ENCODE measurements at regions not wholly inside any gene's neighbourhood (a gene's known extent, or its start where the extent isn't known, plus 50 kb on each side); places are given as distances from the start of the nearest gene placed in this dataset.

DNA sequence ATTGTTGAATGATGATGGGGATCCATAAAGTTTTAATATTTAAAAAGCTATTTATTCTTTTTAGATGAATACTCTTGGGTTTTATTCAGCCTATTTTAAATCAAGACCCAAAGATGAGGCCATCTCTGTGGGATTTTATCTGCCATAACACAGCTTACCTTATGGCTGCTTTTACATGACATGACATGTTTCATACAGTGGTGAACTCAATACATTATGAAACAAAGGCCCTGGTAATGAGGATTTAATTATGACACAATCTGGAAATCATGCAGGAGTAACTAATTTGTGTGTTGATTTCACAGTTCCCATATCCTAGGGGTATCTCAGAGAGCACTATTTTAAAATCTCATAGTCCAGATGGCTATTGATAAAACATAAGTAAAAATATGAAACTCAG lies 661.8 kb upstream of the FZD8 start:
- Mint-ChIP-seq H3K4me3 (no peak overlapping the region), H3K27ac (no peak overlapping the region), H3K36me3 (no peaks in the 10 kb centered on the region), H3K9me3 (peaks cover 0 to 22% (median 7%) of the 10 kb centered on the region in 7 donors), H3K4me1 (no peaks in the 10 kb centered on the region), H3K27me3 (no peaks in the 10 kb centered on the region)
- DNase-seq = no peak
- Histone ChIP-seq H3K36me3 (ENCODE audit: control insufficient read depth, insufficient read depth, low read length) (no peaks in the 10 kb centered on the region), H3K27me3 (ENCODE audit: control insufficient read depth, insufficient read depth, low read length) (no peaks in the 10 kb centered on the region), H3K9me3 (ENCODE audit: control insufficient read depth in 2 of 2, low read length in 2 of 2) (no peaks in the 10 kb centered on the region), H3K4me3 (ENCODE audit: low read depth, low read length) (no peak overlapping the region), H3K27ac (ENCODE audit: insufficient read depth, low read length, poor library complexity, severe bottlenecking) (no peak overlapping the region), H3K4me1 (ENCODE audit: control insufficient read depth, insufficient read depth, low read length, poor library complexity, severe bottlenecking) (no peaks in the 10 kb centered on the region)
- no peak for ATAC-seq (ENCODE audit: low read depth in 2 of 2)

DNA sequence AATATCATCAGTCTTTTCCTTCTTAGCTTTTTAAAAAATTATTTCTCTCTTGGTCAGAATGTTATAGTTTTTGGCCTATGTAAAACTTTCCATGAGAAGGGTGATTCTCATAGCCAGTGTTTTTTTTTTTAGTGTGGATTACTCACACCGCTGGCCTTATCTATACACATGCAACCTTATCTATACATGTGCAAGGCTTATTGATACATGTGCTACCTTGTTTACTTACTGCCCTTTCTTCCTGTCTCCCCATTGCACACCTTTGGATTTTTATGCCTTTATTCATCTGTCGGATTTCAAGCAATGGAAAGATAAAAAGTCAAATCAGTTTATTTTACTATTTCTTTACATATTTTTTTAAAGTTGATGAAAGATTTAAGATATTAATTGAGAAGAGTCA lies 660.0 kb upstream of the FZD8 start:
- no peaks in the 10 kb centered on the region for H3K27me3 ChIP-seq (ENCODE audit: control insufficient read depth, insufficient read depth, low read length)
- no peak overlapping the region for H3K27ac Mint-ChIP-seq
- H3K4me3 Mint-ChIP-seq = no peak overlapping the region
- no peak overlapping the region for H3K4me3 ChIP-seq (ENCODE audit: low read depth, low read length)
- H3K27ac ChIP-seq (ENCODE audit: insufficient read depth, low read length, poor library complexity, severe bottlenecking) = no peak overlapping the region
- H3K36me3 ChIP-seq (ENCODE audit: control insufficient read depth, insufficient read depth, low read length) = no peaks in the 10 kb centered on the region
- H3K36me3 Mint-ChIP-seq = no peaks in the 10 kb centered on the region
- no peaks in the 10 kb centered on the region for H3K27me3 Mint-ChIP-seq
- ATAC-seq (ENCODE audit: low read depth in 2 of 2) (no peak), DNase-seq (no peak)
- no peaks in the 10 kb centered on the region for H3K4me1 ChIP-seq (ENCODE audit: control insufficient read depth, insufficient read depth, low read length, poor library complexity, severe bottlenecking)
- H3K4me1 Mint-ChIP-seq = no peaks in the 10 kb centered on the region
- H3K9me3 Mint-ChIP-seq = peaks cover 0 to 11% (median 7%) of the 10 kb centered on the region in 7 donors
- H3K9me3 ChIP-seq (ENCODE audit: control insufficient read depth in 2 of 2, low read length in 2 of 2) = peaks cover 2 to 7% of the 10 kb centered on the region in 2 experiments

- Histone ChIP-seq H3K4me3 (ENCODE audit: low read depth, low read length) (no peak overlapping the region), H3K4me1 (ENCODE audit: control insufficient read depth, insufficient read depth, low read length, poor library complexity, severe bottlenecking) (no peaks in the 10 kb centered on the region), H3K9me3 (ENCODE audit: control insufficient read depth in 2 of 2, low read length in 2 of 2) (peaks cover 2 to 12% of the 10 kb centered on the region in 2 experiments), H3K27me3 (ENCODE audit: control insufficient read depth, insufficient read depth, low read length) (no peaks in the 10 kb centered on the region), H3K36me3 (ENCODE audit: control insufficient read depth, insufficient read depth, low read length) (no peaks in the 10 kb centered on the region), H3K27ac (ENCODE audit: insufficient read depth, low read length, poor library complexity, severe bottlenecking) (no peak overlapping the region)
- DNase-seq (no peak), ATAC-seq (ENCODE audit: low read depth in 2 of 2) (no peak)
- Mint-ChIP-seq H3K4me1 (no peaks in the 10 kb centered on the region), H3K36me3 (no peaks in the 10 kb centered on the region), H3K27ac (no peak overlapping the region), H3K27me3 (no peaks in the 10 kb centered on the region), H3K4me3 (no peak overlapping the region), H3K9me3 (peaks cover 0 to 11% (median 7%) of the 10 kb centered on the region in 7 donors)
Observed at GRCh38 chr10:36301539-36301938, 659.4 kb upstream of the FZD8 start.

- peaks cover 2 to 13% of the 10 kb centered on the region in 2 experiments for H3K9me3 ChIP-seq (ENCODE audit: control insufficient read depth in 2 of 2, low read length in 2 of 2)
- Mint-ChIP-seq H3K4me1 (no peaks in the 10 kb centered on the region), H3K36me3 (no peaks in the 10 kb centered on the region), H3K27ac (no peak overlapping the region), H3K4me3 (no peak overlapping the region), H3K9me3 (peaks cover 0 to 11% (median 7%) of the 10 kb centered on the region in 7 donors), H3K27me3 (no peaks in the 10 kb centered on the region)
- H3K4me3 ChIP-seq (ENCODE audit: low read depth, low read length) = no peak overlapping the region
- DNase-seq (no peak), ATAC-seq (ENCODE audit: low read depth in 2 of 2) (no peak)
- no peaks in the 10 kb centered on the region for H3K36me3 ChIP-seq (ENCODE audit: control insufficient read depth, insufficient read depth, low read length)
- H3K27me3 ChIP-seq (ENCODE audit: control insufficient read depth, insufficient read depth, low read length) = no peaks in the 10 kb centered on the region
- H3K27ac ChIP-seq (ENCODE audit: insufficient read depth, low read length, poor library complexity, severe bottlenecking) = no peak overlapping the region
- no peaks in the 10 kb centered on the region for H3K4me1 ChIP-seq (ENCODE audit: control insufficient read depth, insufficient read depth, low read length, poor library complexity, severe bottlenecking)
Observed at GRCh38 chr10:36301139-36301538, 659.0 kb upstream of the FZD8 start.

DNA sequence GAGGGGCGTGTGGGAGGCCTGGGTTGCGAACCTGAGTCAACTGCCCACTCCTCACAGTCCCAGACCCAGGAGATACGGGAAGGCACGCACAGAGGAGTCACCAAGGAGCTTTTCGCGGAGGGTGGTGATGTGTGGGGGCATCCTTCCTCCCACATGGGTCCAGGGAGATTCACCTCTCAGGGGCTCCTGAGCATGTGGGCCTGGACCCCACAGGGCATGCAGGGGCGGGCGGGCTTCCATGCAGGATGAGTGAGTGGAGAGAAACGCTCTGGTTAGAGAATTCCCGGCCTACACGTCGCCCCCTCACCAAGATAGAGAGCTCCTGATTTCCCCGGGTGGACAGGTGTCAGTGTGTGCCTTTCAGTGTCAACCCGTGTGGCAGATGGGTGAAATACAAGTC lies 641.7 kb upstream of the FZD8 start:
- no peak overlapping the region for H3K4me3 Mint-ChIP-seq
- no peaks in the 10 kb centered on the region for H3K4me1 ChIP-seq (ENCODE audit: control insufficient read depth, insufficient read depth, low read length, poor library complexity, severe bottlenecking)
- H3K9me3 Mint-ChIP-seq = peaks cover 0 to 30% (median 16%) of the 10 kb centered on the region in 7 donors
- no peaks in the 10 kb centered on the region for H3K27me3 Mint-ChIP-seq
- DNase-seq (no peak), ATAC-seq (ENCODE audit: low read depth in 2 of 2) (no peak)
- H3K27me3 ChIP-seq (ENCODE audit: control insufficient read depth, insufficient read depth, low read length) = no peaks in the 10 kb centered on the region
- H3K4me1 Mint-ChIP-seq = no peaks in the 10 kb centered on the region
- no peaks in the 10 kb centered on the region for H3K36me3 Mint-ChIP-seq
- H3K9me3 ChIP-seq (ENCODE audit: control insufficient read depth in 2 of 2, low read length in 2 of 2) = peaks cover 14 to 17% of the 10 kb centered on the region in 2 experiments
- no peaks in the 10 kb centered on the region for H3K36me3 ChIP-seq (ENCODE audit: control insufficient read depth, insufficient read depth, low read length)
- H3K27ac Mint-ChIP-seq = no peak overlapping the region
- H3K4me3 ChIP-seq (ENCODE audit: low read depth, low read length) = no peak overlapping the region
- H3K27ac ChIP-seq (ENCODE audit: insufficient read depth, low read length, poor library complexity, severe bottlenecking) = no peak overlapping the region

GRCh38 chr10:36281831-36282331 lies 639.8 kb upstream of the FZD8 start:
- Mint-ChIP-seq H3K36me3 (no peaks in the 10 kb centered on the region), H3K9me3 (peaks cover 0 to 29% (median 8%) of the 10 kb centered on the region in 7 donors)

DNA sequence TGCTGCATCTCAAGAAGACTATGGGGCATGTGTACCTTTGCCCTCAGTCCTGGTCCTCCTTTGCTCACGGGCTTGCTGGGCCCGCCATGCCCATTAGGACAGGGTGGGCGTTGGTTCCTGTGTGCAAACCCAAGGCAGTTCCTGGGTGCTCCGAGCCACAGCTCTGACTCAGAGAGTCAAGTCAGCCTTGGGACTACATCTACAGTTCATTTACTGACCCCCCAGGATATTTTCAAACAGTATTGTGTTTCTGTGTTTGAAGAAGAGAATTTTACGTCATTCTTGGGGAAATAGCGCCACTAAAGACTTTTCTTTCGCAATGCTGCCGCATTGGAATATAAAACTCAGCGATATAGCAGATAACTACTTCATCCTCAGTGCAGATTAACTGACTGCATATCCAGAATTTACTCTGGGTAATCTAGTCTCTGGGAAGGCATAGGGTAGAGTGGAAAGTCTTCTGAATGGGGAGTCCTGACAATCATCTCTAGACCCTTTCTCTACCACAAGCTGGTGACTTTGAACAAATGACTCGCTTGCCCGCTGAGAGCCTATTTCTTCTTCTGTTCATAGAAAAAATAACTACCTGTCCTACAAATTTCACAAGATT lies 638.9 kb upstream of the FZD8 start:
- no peaks in the 10 kb centered on the region for H3K36me3 ChIP-seq (ENCODE audit: control insufficient read depth, insufficient read depth, low read length)
- ATAC-seq (ENCODE audit: low read depth in 2 of 2) = no peak
- no peak overlapping the region for H3K27ac ChIP-seq (ENCODE audit: insufficient read depth, low read length, poor library complexity, severe bottlenecking)
- no peak for DNase-seq
- no peaks in the 10 kb centered on the region for H3K27me3 Mint-ChIP-seq
- peaks cover 4% of the 10 kb centered on the region for H3K36me3 Mint-ChIP-seq
- H3K4me3 ChIP-seq (ENCODE audit: low read depth, low read length) = no peak overlapping the region
- H3K27ac Mint-ChIP-seq = no peak overlapping the region
- H3K4me1 Mint-ChIP-seq = no peaks in the 10 kb centered on the region
- no peaks in the 10 kb centered on the region for H3K4me1 ChIP-seq (ENCODE audit: control insufficient read depth, insufficient read depth, low read length, poor library complexity, severe bottlenecking)
- no peak overlapping the region for H3K4me3 Mint-ChIP-seq
- H3K27me3 ChIP-seq (ENCODE audit: control insufficient read depth, insufficient read depth, low read length) = no peaks in the 10 kb centered on the region
- H3K9me3 ChIP-seq (ENCODE audit: control insufficient read depth in 2 of 2, low read length in 2 of 2) = peaks cover 8 to 10% of the 10 kb centered on the region in 2 experiments
- H3K9me3 Mint-ChIP-seq = peaks cover 0 to 26% (median 7%) of the 10 kb centered on the region in 7 donors

More at GRCh38 chr10:36281831-36282331, 639.8 kb upstream of the FZD8 start:
- Histone ChIP-seq H3K9me3 (ENCODE audit: control insufficient read depth in 2 of 2, low read length in 2 of 2) (peaks cover 9 to 10% of the 10 kb centered on the region in 2 experiments), H3K4me1 (ENCODE audit: control insufficient read depth, insufficient read depth, low read length, poor library complexity, severe bottlenecking) (no peaks in the 10 kb centered on the region), H3K27me3 (ENCODE audit: control insufficient read depth, insufficient read depth, low read length) (no peaks in the 10 kb centered on the region), H3K27ac (ENCODE audit: insufficient read depth, low read length, poor library complexity, severe bottlenecking) (no peak overlapping the region), H3K36me3 (ENCODE audit: control insufficient read depth, insufficient read depth, low read length) (no peaks in the 10 kb centered on the region), H3K4me3 (ENCODE audit: low read depth, low read length) (no peak overlapping the region)
- ATAC-seq (ENCODE audit: low read depth in 2 of 2) (no peak), DNase-seq (no peak)
- H3K4me1 Mint-ChIP-seq = no peaks in the 10 kb centered on the region
- no peaks in the 10 kb centered on the region for H3K27me3 Mint-ChIP-seq
- H3K27ac Mint-ChIP-seq = no peak overlapping the region
- no peak overlapping the region for H3K4me3 Mint-ChIP-seq

DNA sequence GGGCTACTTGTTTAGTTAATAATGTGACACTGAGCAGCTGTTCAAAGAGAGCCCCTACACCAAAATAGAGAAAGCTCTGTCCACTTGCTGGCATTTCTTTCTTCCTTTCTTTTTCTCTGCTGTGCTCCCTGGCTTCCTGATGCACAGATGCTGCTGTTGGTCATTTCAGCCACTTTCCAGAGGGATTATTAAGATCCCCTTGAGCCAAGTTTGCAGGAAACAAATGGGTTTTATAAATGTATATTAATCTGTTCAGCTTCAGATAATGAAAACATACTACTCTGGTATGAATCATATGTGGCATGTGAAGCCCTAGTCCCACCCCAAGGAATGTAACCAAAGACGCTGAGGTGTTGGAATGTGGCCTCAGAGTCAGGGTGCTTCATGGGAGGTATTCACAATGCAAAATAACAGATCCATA lies 638.2 kb upstream of the FZD8 start:
- Histone ChIP-seq H3K4me1 (ENCODE audit: control insufficient read depth, insufficient read depth, low read length, poor library complexity, severe bottlenecking) (no peaks in the 10 kb centered on the region), H3K27ac (ENCODE audit: insufficient read depth, low read length, poor library complexity, severe bottlenecking) (no peak overlapping the region), H3K27me3 (ENCODE audit: control insufficient read depth, insufficient read depth, low read length) (no peaks in the 10 kb centered on the region), H3K9me3 (ENCODE audit: control insufficient read depth in 2 of 2, low read length in 2 of 2) (peaks cover 8 to 10% of the 10 kb centered on the region in 2 experiments), H3K36me3 (ENCODE audit: control insufficient read depth, insufficient read depth, low read length) (no peaks in the 10 kb centered on the region), H3K4me3 (ENCODE audit: low read depth, low read length) (no peak overlapping the region)
- ATAC-seq (ENCODE audit: low read depth in 2 of 2) (no peak), DNase-seq (no peak)
- H3K27ac Mint-ChIP-seq = no peak overlapping the region
- H3K4me3 Mint-ChIP-seq = no peak overlapping the region
- no peaks in the 10 kb centered on the region for H3K27me3 Mint-ChIP-seq
- peaks cover 4% of the 10 kb centered on the region for H3K36me3 Mint-ChIP-seq
- peaks cover 0 to 26% (median 7%) of the 10 kb centered on the region in 7 donors for H3K9me3 Mint-ChIP-seq
- no peaks in the 10 kb centered on the region for H3K4me1 Mint-ChIP-seq
